HCT116 (cell line): ENCODE measurements at regions not wholly inside any gene's neighbourhood (a gene's known extent, or its start where the extent isn't known, plus 50 kb on each side); places are given as distances from the start of the nearest gene placed in this dataset.

Experiments used
- ATAC-seq: fragments of 200-7000 bp; cut with Tn5 transposase; 2 replicates; pipeline ENCODE4 v1.9.1; 2020; ENCODE audit warnings: mild to moderate bottlenecking, moderate library complexity
- BruUV-seq: library from RNA; stranded (reverse); fragments of 400-500 nt; replicated peaks from 2 replicates; lab custom pipeline; 2021; lab: Mats Ljungman, UMichigan
- CTCF ChIA-PET: fragments of 300-600 bp; sonication (Branson Sonifier 250); formaldehyde crosslinking; loops from one replicate; lab custom pipeline; 2021; ENCODE audit warnings: antibody characterized with exemption; lab: Charles Lee
- POLR2A ChIA-PET: fragments of 300-600, 350-600 bp; sonication (Branson Sonifier 250); formaldehyde crosslinking; loops from one replicate; lab custom pipeline; 2021; ENCODE audit warnings: antibody characterized with exemption; lab: Charles Lee
- RAD21 ChIA-PET, 2 experiments: fragments of 300-600 bp; sonication (Branson Sonifier 250); formaldehyde crosslinking; loops; one replicate each; lab custom pipeline; 2023; ENCODE audit warnings: low total read pairs in 2 of 2; ENCODE audit not compliant: uncharacterized antibody in 2 of 2, unreplicated experiment in 2 of 2, low non-redundant PET in 1 of 2; lab: Charles Lee
- DNase-seq: peaks from one replicate; pipeline ENCODE4 v3.0.0-alpha.2; 2010; ENCODE audit warnings: low read depth, low spot score
- H2AFZ ChIP-seq: fragments of 200-600 bp; shearing (Covaris generic), sonication (generic); 2 replicates; pipeline ENCODE4 v1.6.1; 2017; ENCODE audit warnings: low read depth, mixed run types, mixed read lengths, antibody characterized with exemption, low read length; ENCODE audit not compliant: poor library complexity, severe bottlenecking
- H3K27ac ChIP-seq: 2 replicates; pipeline ENCODE4 v1.5.1; 2012; ENCODE audit warnings: low read depth, low read length
- H3K27me3 ChIP-seq: fragments of 200-600 bp; sonication (generic); 2 replicates; pipeline ENCODE4 v1.6.1; 2016; ENCODE audit warnings: mixed run types, low read length, mixed read lengths; ENCODE audit not compliant: insufficient read depth
- H3K36me3 ChIP-seq, 2 experiments: fragments of 200-500 bp in 1 of 2; fragments of 200-600 bp in 1 of 2; sonication (Bioruptor generic) in 1 of 2; sonication (generic) in 1 of 2; 2 replicates each; pipeline versions ENCODE4 v1.5.1 to v1.6.1; 2014 to 2016; ENCODE audit warnings: low read length in 2 of 2, inconsistent platforms in 1 of 2, mixed read lengths in 1 of 2, mixed run types in 1 of 2; ENCODE audit not compliant: insufficient read depth in 2 of 2, control insufficient read depth in 1 of 2
- H3K4me1 ChIP-seq, 2 experiments: fragments of 200-600 bp in 1 of 2; sonication (generic) in 1 of 2; 2 replicates each; pipeline versions ENCODE4 v1.5.1 to v1.6.1; 2012 to 2017; ENCODE audit warnings: low read length in 2 of 2, inconsistent platforms in 1 of 2, mild to moderate bottlenecking in 1 of 2, mixed read lengths in 1 of 2, mixed run types in 1 of 2, moderate library complexity in 1 of 2; ENCODE audit not compliant: insufficient read depth in 2 of 2, control insufficient read depth in 1 of 2
- H3K4me2 ChIP-seq: fragments of 200-600 bp; sonication (generic); 2 replicates; pipeline ENCODE4 v1.6.1; 2017; ENCODE audit warnings: mixed run types, low read length, mixed read lengths
- H3K4me3 ChIP-seq, 2 experiments: fragments of 200-600 bp in 1 of 2; sonication (generic) in 1 of 2; replicated peaks in 1 of 2; 2 replicates each; pipeline ENCODE4 v1.5.1; 2011 to 2016; ENCODE audit warnings: low read length in 2 of 2, control low read depth in 1 of 2, low read depth in 1 of 2, mild to moderate bottlenecking in 1 of 2, mixed read lengths in 1 of 2, mixed run types in 1 of 2
- H3K79me2 ChIP-seq: fragments of 200-600 bp; sonication (generic); 2 replicates; pipeline ENCODE4 v1.6.1; 2017; ENCODE audit warnings: mild to moderate bottlenecking, mixed run types, low read length, moderate library complexity, mixed read lengths; ENCODE audit not compliant: insufficient read depth
- H3K9ac ChIP-seq: fragments of 200-600 bp; sonication (generic); 2 replicates; pipeline ENCODE4 v1.6.1; 2016; ENCODE audit warnings: low read length, mixed read lengths
- H3K9me2 ChIP-seq: fragments of 200-600 bp; sonication (generic), shearing (Covaris generic); 2 replicates; pipeline ENCODE4 v1.6.1; 2017; ENCODE audit warnings: mixed run types, mild to moderate bottlenecking, moderate library complexity; ENCODE audit not compliant: insufficient read depth
- H3K9me3 ChIP-seq, 2 experiments: fragments of 200-500 bp in 1 of 2; fragments of 200-600 bp in 1 of 2; sonication (Bioruptor generic) in 1 of 2; sonication (generic) in 1 of 2; 2 replicates each; pipeline ENCODE4 v1.6.1; 2014 to 2017; ENCODE audit warnings: low read length in 2 of 2, mixed read lengths in 2 of 2, inconsistent platforms in 1 of 2, low read depth in 1 of 2, mild to moderate bottlenecking in 1 of 2, mixed run types in 1 of 2, moderate library complexity in 1 of 2; ENCODE audit not compliant: control insufficient read depth in 1 of 2, insufficient read depth in 1 of 2
- H4K20me1 ChIP-seq: fragments of 200-600 bp; sonication (generic), shearing (Covaris generic); 2 replicates; pipeline ENCODE4 v1.6.1; 2017; ENCODE audit warnings: mixed run types, mild to moderate bottlenecking, moderate library complexity; ENCODE audit not compliant: insufficient read depth
- CBX3 ChIP-seq: IDR thresholded peaks from 2 replicates; pipeline ENCODE4 v1.6.1; 2012; ENCODE audit warnings: low read depth
- CEBPB ChIP-seq: IDR thresholded peaks from 2 replicates; pipeline ENCODE4 v1.6.1; 2012; ENCODE audit warnings: low read depth
- CTCF ChIP-seq, 3 experiments: fragments of 200-600 bp in 1 of 3; sonication (generic) in 1 of 3; IDR thresholded peaks in 2 of 3; conservative IDR thresholded peaks in 1 of 3; 2 replicates each; pipeline ENCODE4 v1.5.1; 2012 to 2017; ENCODE audit warnings: low read depth in 2 of 3, low read length in 2 of 3, antibody characterized with exemption in 1 of 3, borderline replicate concordance in 1 of 3, control low read depth in 1 of 3, mild to moderate bottlenecking in 1 of 3, mixed read lengths in 1 of 3, mixed run types in 1 of 3, moderate library complexity in 1 of 3; ENCODE audit not compliant: insufficient read depth in 1 of 3
- EGR1 ChIP-seq: IDR thresholded peaks from 2 replicates; pipeline ENCODE4 v1.6.1; 2012; ENCODE audit warnings: low read depth
- ELF1 ChIP-seq: IDR thresholded peaks from 2 replicates; pipeline ENCODE4 v1.6.1; 2012; ENCODE audit warnings: low read depth, borderline replicate concordance
- EZH2phosphoT487 ChIP-seq: fragments of 200-600 bp; IDR thresholded peaks from 2 replicates; pipeline ENCODE4 v1.6.1; 2018; ENCODE audit warnings: antibody characterized with exemption, borderline replicate concordance
- FOSL1 ChIP-seq: IDR thresholded peaks from 2 replicates; pipeline ENCODE4 v1.6.1; 2012; ENCODE audit warnings: low read depth
- JUND ChIP-seq: IDR thresholded peaks from 2 replicates; pipeline ENCODE4 v1.6.1; 2012
- MAX ChIP-seq: IDR thresholded peaks from 2 replicates; pipeline ENCODE4 v1.6.1; 2012
- POLR2A ChIP-seq: IDR thresholded peaks from 2 replicates; pipeline ENCODE4 v1.7.0; 2011; ENCODE audit warnings: borderline replicate concordance; ENCODE audit not compliant: insufficient read depth, insufficient read length; ENCODE audit errors: extremely low read depth
- POLR2AphosphoS5 ChIP-seq: IDR thresholded peaks from 2 replicates; pipeline ENCODE4 v1.6.1; 2011; ENCODE audit warnings: mild to moderate bottlenecking, low read depth, low read length, moderate library complexity
- REST ChIP-seq: IDR thresholded peaks from 2 replicates; pipeline ENCODE4 v1.6.1; 2012; ENCODE audit warnings: low read depth
- SP1 ChIP-seq: IDR thresholded peaks from 2 replicates; pipeline ENCODE4 v1.6.1; 2012; ENCODE audit warnings: low read depth
- SRF ChIP-seq: IDR thresholded peaks from 2 replicates; pipeline ENCODE4 v1.6.1; 2012; ENCODE audit warnings: low read depth
- TCF7L2 ChIP-seq: IDR thresholded peaks from 2 replicates; pipeline ENCODE4 v1.7.0; 2011; ENCODE audit warnings: borderline replicate concordance, inconsistent platforms; ENCODE audit not compliant: insufficient read depth, insufficient read length; ENCODE audit errors: extremely low read depth
- YY1 ChIP-seq: IDR thresholded peaks from 2 replicates; pipeline ENCODE4 v1.6.1; 2011; ENCODE audit warnings: low read length, low read depth, moderate library complexity, mild to moderate bottlenecking; ENCODE audit not compliant: insufficient replicate concordance; ENCODE audit errors: extremely low read depth
- ZNF274 ChIP-seq: fragments of 200-500 bp; sonication (Bioruptor generic); IDR thresholded peaks from 2 replicates; pipeline ENCODE4 v1.6.1; 2014; ENCODE audit warnings: mild to moderate bottlenecking, low read depth, low read length, inconsistent platforms
- intact Hi-C: fragments of 100-400 bp; cut with micrococcal nuclease; formaldehyde crosslinking; loops from 2 replicates; pipeline ENCODE4 v1.10.0; 2022
- TF ChIP-seq, protein P1 (sequence below): IDR thresholded peaks from 2 replicates; pipeline ENCODE4 v1.6.1; 2012

DNA sequence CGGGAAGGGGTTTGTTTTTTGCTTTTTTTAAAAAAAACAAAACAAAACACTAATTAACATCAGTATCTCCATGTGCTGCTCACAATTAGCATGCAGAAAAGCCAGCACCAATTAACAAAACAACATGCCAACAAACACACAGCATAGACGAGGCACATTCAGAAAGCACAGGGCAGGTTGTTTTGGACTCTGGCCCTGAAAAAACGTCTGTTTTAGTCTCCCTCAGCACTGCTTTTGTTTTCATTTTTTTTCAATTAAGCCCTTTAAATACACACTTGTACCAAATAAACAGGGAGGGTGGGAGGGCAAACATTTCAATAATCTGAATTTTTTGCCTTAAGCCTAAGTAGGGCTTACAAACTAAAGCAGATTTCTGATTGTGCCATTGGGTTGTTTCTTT, 309.6 kb downstream of the DTWD2 start:
- BruUV-seq, result no TSS peak
- H3K36me3 ChIP-seq, result no peaks in the 10 kb centered on the region
- no peak overlapping the region for H2AFZ ChIP-seq
- ChIA-PET RAD21 (no interaction called here), CTCF (no interaction called here), POLR2A (no interaction called here)
- H3K9ac ChIP-seq, result no peak overlapping the region
- no peaks in the 10 kb centered on the region for H3K27me3 ChIP-seq
- no peak overlapping the region for H3K4me3 ChIP-seq
- no peaks in the 10 kb centered on the region for H3K79me2 ChIP-seq
- TF ChIP-seq CBX3 (no peak), ZNF274 (no peak), SRF (no peak), POLR2AphosphoS5 (no peak), YY1 (no peak), EZH2phosphoT487 (no peak), REST (no peak), CEBPB (no peak), MAX (no peak), POLR2A (no peak), CTCF (IDR thresholded peaks at IDR 0.05 in 2 of 3, conservative IDR thresholded peaks at IDR 0.05 in 1 of 3; ENCODE audit: borderline replicate concordance in 1 of 3, insufficient read depth in 1 of 3, low read depth in 2 of 3, low read length in 2 of 3) (no peak), JUND (no peak), ELF1 (no peak), FOSL1 (no peak), SP1 (no peak), TCF7L2 (no peak), EGR1 (no peak)
- TF ChIP-seq, protein P1, sequence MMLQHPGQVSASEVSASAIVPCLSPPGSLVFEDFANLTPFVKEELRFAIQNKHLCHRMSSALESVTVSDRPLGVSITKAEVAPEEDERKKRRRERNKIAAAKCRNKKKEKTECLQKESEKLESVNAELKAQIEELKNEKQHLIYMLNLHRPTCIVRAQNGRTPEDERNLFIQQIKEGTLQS, result no peak
- intact Hi-C loops, result no loop called here
- H3K4me2 ChIP-seq, result no peak overlapping the region
- no peaks in the 10 kb centered on the region for H3K9me3 ChIP-seq
- no peaks in the 10 kb centered on the region for H3K4me1 ChIP-seq
- DNase-seq (no peak), ATAC-seq (no peak)
- H3K27ac ChIP-seq, result no peak overlapping the region
- no peaks in the 10 kb centered on the region for H4K20me1 ChIP-seq
- H3K9me2 ChIP-seq, result no peaks in the 10 kb centered on the region
